ENCODE measurements at regions not wholly inside any gene's neighbourhood (a gene's known extent, or its start where the extent isn't known, plus 50 kb on each side); places are given as distances from the start of the nearest gene placed in this dataset.

DNA sequence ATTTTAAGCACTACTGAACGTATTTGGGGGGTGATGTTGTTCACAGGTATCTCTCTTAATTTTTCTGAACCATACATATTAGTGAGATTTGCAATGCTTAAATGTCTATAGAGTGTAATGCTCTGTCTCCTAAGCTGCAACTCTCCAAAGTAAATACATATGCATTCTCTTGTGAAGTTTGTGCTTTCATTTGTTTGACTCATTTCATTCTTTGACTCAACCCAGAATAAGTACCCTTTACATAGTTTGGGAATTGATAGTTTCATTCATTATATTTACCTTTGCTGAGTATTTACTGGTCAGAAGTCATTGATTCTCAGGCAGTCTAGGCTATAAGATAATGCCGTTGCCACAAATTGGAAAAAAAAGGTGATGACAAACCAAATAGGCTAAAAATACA, 406.9 kb downstream of the FGF9 start:
- no peak overlapping the region for H2BK5ac ChIP-seq (ENCODE audit: insufficient read length, low read length)
- no peak overlapping the region for H3K56ac ChIP-seq (ENCODE audit: insufficient read length, low read depth, low read length)
- no peak overlapping the region for H2AK5ac ChIP-seq (ENCODE audit: insufficient read length, low read length)
- H2BK120ac ChIP-seq (ENCODE audit: low read depth, low read length, poor library complexity, severe bottlenecking): no peak overlapping the region
- H3K4me3 Mint-ChIP-seq: no peak overlapping the region
- no peaks in the 10 kb centered on the region for H3K9me3 Mint-ChIP-seq
- no CpG with 5 or more reads among the region's 2 CpGs for WGBS (ENCODE audit: extremely low coverage, insufficient read length, low lambda C conversion rate)
- no peaks in the 10 kb centered on the region for H3K79me2 ChIP-seq (ENCODE audit: insufficient read depth, low read length)
- no peaks in the 10 kb centered on the region for H3K36me3 Mint-ChIP-seq (ENCODE audit: insufficient read depth in 1 of 3, low read depth in 3 of 3)
- no peak overlapping the region for H3K14ac ChIP-seq (ENCODE audit: insufficient read depth, low read length)
- no peak overlapping the region for H2BK12ac ChIP-seq (ENCODE audit: insufficient read length, low read depth, low read length)
- H3K27me3 ChIP-seq (ENCODE audit: insufficient read depth, low read length): peaks cover 4% of the 10 kb centered on the region; the same call in 1 of the 2 replicates
- H3K23me2 ChIP-seq (ENCODE audit: insufficient read length, low read depth, low read length, poor library complexity, severe bottlenecking): no peaks in the 10 kb centered on the region
- no peak overlapping the region for H4K5ac ChIP-seq (ENCODE audit: insufficient read length, low read depth, low read length)
- H3K18ac ChIP-seq (ENCODE audit: insufficient read length, low read depth, low read length): no peak overlapping the region
- peaks cover 56% of the 10 kb centered on the region for H3K27me3 Mint-ChIP-seq (ENCODE audit: low read depth)
- no peak overlapping the region for H3K27ac ChIP-seq (ENCODE audit: insufficient read length, low read depth, low read length)
- H3K23ac ChIP-seq (ENCODE audit: insufficient read length, low read depth, low read length): no peak overlapping the region
- peaks cover 11 to 16% of the 10 kb centered on the region in 2 experiments for H3K4me1 Mint-ChIP-seq
- DNase-seq: no peak
- peaks cover 2% of the 10 kb centered on the region; the same call in 1 of the 2 replicates for H3K4me1 ChIP-seq (ENCODE audit: insufficient read depth, low read length)
- H3K4ac ChIP-seq (ENCODE audit: low read depth, low read length): no peak overlapping the region
- no peak overlapping the region for H3T11ph ChIP-seq (ENCODE audit: low read length)
- H3K79me1 ChIP-seq (ENCODE audit: insufficient read depth, low read depth, low read length, poor library complexity, severe bottlenecking): no peaks in the 10 kb centered on the region
- no peak overlapping the region for H2BK20ac ChIP-seq (ENCODE audit: low read depth, low read length, poor library complexity, severe bottlenecking)
- TF ChIP-seq CTCF (conservative IDR thresholded peaks at IDR 0.05): no peak
- no peak overlapping the region for H3K27ac Mint-ChIP-seq
- H4K91ac ChIP-seq (ENCODE audit: insufficient read length, low read depth, low read length): no peak overlapping the region
- no peaks in the 10 kb centered on the region for H3K9me3 ChIP-seq (ENCODE audit: control insufficient read depth, low read depth, low read length)
- H2BK15ac ChIP-seq (ENCODE audit: low read depth, low read length): no peak overlapping the region
- no peak overlapping the region for H2AFZ ChIP-seq (ENCODE audit: low read length)
- no peak overlapping the region for H3K4me2 ChIP-seq (ENCODE audit: insufficient read depth, insufficient read length, low read length)
- H4K8ac ChIP-seq (replicated peaks; ENCODE audit: insufficient read length, low read depth, low read length): no peak overlapping the region
- H4K20me1 ChIP-seq (ENCODE audit: control insufficient read depth, insufficient read depth, insufficient read length): no peaks in the 10 kb centered on the region
- no peak overlapping the region for H3K9ac ChIP-seq (ENCODE audit: extremely low read depth, insufficient read length, low read length)
